Stomach (tissue), 8 donors: ENCODE measurements at regions not wholly inside any gene's neighbourhood (a gene's known extent, or its start where the extent isn't known, plus 50 kb on each side); places are given as distances from the start of the nearest gene placed in this dataset.

Experiments used
- DNase-seq, 2 donors: peaks; one replicate each; pipeline versions ENCODE4 v3.0.0 to v3.0.0-alpha.2; 2013 to 2019
- H3K27ac ChIP-seq, 5 donors: fragments of 200-600 bp in 4 of 5; sonication (generic) in 4 of 5; one replicate each; pipeline ENCODE4 v1.5.1; 2013 to 2019; ENCODE audit warnings: mild to moderate bottlenecking in 1 of 5, moderate library complexity in 1 of 5
- H3K27me3 ChIP-seq, 3 donors: fragments of 200-600 bp; sonication (generic); one replicate each; pipeline ENCODE4 v1.5.1; 2017 to 2019; ENCODE audit warnings: mixed run types in 1 of 3
- H3K36me3 ChIP-seq, 4 donors: fragments of 200-600 bp; sonication (generic); 1 replicate in 3 of 4; 2 replicates in 1 of 4; pipeline ENCODE4 v1.5.1; 2016 to 2019
- H3K4me1 ChIP-seq, 4 donors: fragments of 200-600 bp; sonication (generic); one replicate each; pipeline ENCODE4 v1.5.1; 2016 to 2019
- H3K4me3 ChIP-seq, 4 donors: fragments of 200-600 bp; sonication (generic) in 3 of 4; one replicate each; pipeline ENCODE4 v1.5.1; 2016 to 2019; ENCODE audit warnings: mild to moderate bottlenecking in 1 of 4
- H3K9me3 ChIP-seq, 4 donors: fragments of 200-600 bp; sonication (generic); one replicate each; pipeline ENCODE4 v1.5.1; 2016 to 2019
- CTCF ChIP-seq, 7 experiments: fragments of 450-650 bp in 4 of 7; fragments of 200-600 bp in 3 of 7; sonication (generic) in 3 of 7; IDR thresholded peaks; one replicate each; pipeline ENCODE4 v1.5.1; 2016 to 2019; ENCODE audit warnings: antibody characterized with exemption in 7 of 7, control low read depth in 2 of 7, mild to moderate bottlenecking in 1 of 7
- EP300 ChIP-seq: sonication (generic); formaldehyde crosslinking; IDR thresholded peaks from one replicate; pipeline ENCODE4 v1.6.1; 2017; ENCODE audit warnings: antibody characterized with exemption
- POLR2A ChIP-seq, 4 donors: fragments of 450-650 bp; IDR thresholded peaks; one replicate each; pipeline ENCODE4 v1.6.1; 2016; ENCODE audit warnings: antibody characterized with exemption in 4 of 4, control low read depth in 2 of 4, mild to moderate bottlenecking in 1 of 4, moderate library complexity in 1 of 4
- POLR2AphosphoS5 ChIP-seq, 3 donors: sonication (generic); formaldehyde crosslinking; IDR thresholded peaks; one replicate each; pipeline ENCODE4 v1.6.1; 2016; ENCODE audit warnings: antibody characterized with exemption in 3 of 3
- WGBS, 5 donors: extraction: QIAGEN DNeasy Blood & Tissue Kit in 3 of 5; methylation state at CpG; one replicate each; pipeline versions ENCODE4 v1.1.5 to v1.1.7; 2013 to 2018; 5-methylcytosine and 5-hydroxymethylcytosine counted together
- intact Hi-C: fragments of 100-400 bp; cut with DNase I; formaldehyde crosslinking; loops from one replicate; pipeline ENCODE4 v1.15.1; 2023; ENCODE audit warnings: low total_unique reads
- donor health status: healthy with polysubstance abuse.
- donor health status: Bipolar disorder and iron deficiency.
- donor health status: healthy.

- no peaks in the 10 kb centered on the region for H3K9me3 ChIP-seq
- no peak overlapping the region for H3K4me3 ChIP-seq
- no peak for DNase-seq
- no peaks in the 10 kb centered on the region for H3K27me3 ChIP-seq
- no peaks in the 10 kb centered on the region for H3K4me1 ChIP-seq
- no peak overlapping the region for H3K27ac ChIP-seq
- intact Hi-C loops: no loop called here
- H3K36me3 ChIP-seq: no peaks in the 10 kb centered on the region
- TF ChIP-seq EP300 (no peak), POLR2A (IDR thresholded peaks at IDR 0.05) (no peak), POLR2AphosphoS5 (IDR thresholded peaks at IDR 0.05) (no peak), CTCF (IDR thresholded peaks at IDR 0.05) (no peak)
- WGBS, 5 donors: 67 to 72% (median 70%) methylated on average over 5 of the region's 5 CpGs
Measured at GRCh38 chr12:97229004-97229403, 233.6 kb upstream of the RMST start.

- H3K9me3 ChIP-seq: peaks cover 0 to 6% (median 0%) of the 10 kb centered on the region in 4 donors
- H3K27ac ChIP-seq: no peak overlapping the region
- no peak overlapping the region for H3K4me3 ChIP-seq
- no peaks in the 10 kb centered on the region for H3K36me3 ChIP-seq
- no peak for TF ChIP-seq EP300
- 83 to 87% (median 84%) methylated on average over 10 of the region's 10 CpGs for WGBS, 5 donors
- H3K4me1 ChIP-seq: no peaks in the 10 kb centered on the region
- no peaks in the 10 kb centered on the region for H3K27me3 ChIP-seq
- DNase-seq: no peak
- intact Hi-C loops: no loop called here
Measured at GRCh38 chr12:97235102-97235501, 227.5 kb upstream of the RMST start.

GRCh38 chr12:97246368-97246767 lies 216.2 kb upstream of the RMST start:
- Histone ChIP-seq H3K27me3 (no peaks in the 10 kb centered on the region), H3K36me3 (no peaks in the 10 kb centered on the region), H3K27ac (no peak overlapping the region), H3K9me3 (no peaks in the 10 kb centered on the region), H3K4me1 (no peaks in the 10 kb centered on the region), H3K4me3 (no peak overlapping the region)
- TF ChIP-seq POLR2AphosphoS5 (IDR thresholded peaks at IDR 0.05) (no peak), EP300 (no peak)
- 77 to 97% (median 88%) methylated on average over 4 of the region's 4 CpGs for WGBS, 5 donors
- DNase-seq: no peak
- intact Hi-C loops: no loop called here

- Histone ChIP-seq H3K4me1 (no peaks in the 10 kb centered on the region), H3K36me3 (no peaks in the 10 kb centered on the region), H3K27ac (no peak overlapping the region), H3K27me3 (no peaks in the 10 kb centered on the region), H3K9me3 (no peaks in the 10 kb centered on the region), H3K4me3 (no peak overlapping the region)
- intact Hi-C loops: no loop called here
- WGBS, 5 donors: 87 to 93% (median 90%) methylated on average over 4 of the region's 4 CpGs
- no peak for TF ChIP-seq POLR2A (IDR thresholded peaks at IDR 0.05)
- no peak for TF ChIP-seq POLR2AphosphoS5 (IDR thresholded peaks at IDR 0.05)
- no peak for TF ChIP-seq CTCF (IDR thresholded peaks at IDR 0.05)
- DNase-seq: no peak
Measured at GRCh38 chr12:97250483-97250882, 212.1 kb upstream of the RMST start.

- WGBS, 5 donors: 56 to 79% (median 73%) methylated on average over 3 of the region's 3 CpGs
- Histone ChIP-seq H3K36me3 (no peaks in the 10 kb centered on the region), H3K27ac (no peak overlapping the region), H3K4me3 (no peak overlapping the region), H3K27me3 (no peaks in the 10 kb centered on the region), H3K4me1 (no peaks in the 10 kb centered on the region), H3K9me3 (no peaks in the 10 kb centered on the region)
- TF ChIP-seq POLR2AphosphoS5 (IDR thresholded peaks at IDR 0.05): no peak
- TF ChIP-seq CTCF (IDR thresholded peaks at IDR 0.05): no peak
- TF ChIP-seq POLR2A (IDR thresholded peaks at IDR 0.05): no peak
- no peak for TF ChIP-seq EP300
- intact Hi-C loops: no loop called here
- peak in 1 of 2 donors; percentile 48 for DNase-seq
Measured at GRCh38 chr12:97257726-97258125, 204.9 kb upstream of the RMST start.
